ENCODE measurements at regions not wholly inside any gene's neighbourhood (a gene's known extent, or its start where the extent isn't known, plus 50 kb on each side); places are given as distances from the start of the nearest gene placed in this dataset.

GRCh38 chr7:3149231-3149995 lies 105.7 kb upstream of the CARD11 start:
- Histone ChIP-seq H3K4me1 (ENCODE audit: control insufficient read depth in 2 of 2, insufficient read depth in 2 of 2, low read length in 1 of 2) (no peaks in the 10 kb centered on the region), H3K36me3 (ENCODE audit: control insufficient read depth in 2 of 2, insufficient read depth in 2 of 2, low read length in 1 of 2) (no peaks in the 10 kb centered on the region), H3K4me3 (ENCODE audit: low read depth in 1 of 2, low read length in 2 of 2) (no peak overlapping the region), H3K27me3 (ENCODE audit: control insufficient read depth in 1 of 2, insufficient read depth in 2 of 2, low read length in 2 of 2) (no peaks in the 10 kb centered on the region), H3K27ac (ENCODE audit: low read depth in 2 of 2, low read length in 1 of 2) (no peak overlapping the region), H3K9me3 (ENCODE audit: control insufficient read depth in 2 of 2, insufficient read depth in 1 of 2, low read depth in 1 of 2, low read length in 1 of 2) (no peaks in the 10 kb centered on the region)
- WGBS, 2 donors = 78 to 81% methylated on average over 13 of the region's 13 CpGs

GRCh38 chr7:3150027-3150426 lies 106.4 kb upstream of the CARD11 start:
- Histone ChIP-seq H3K27me3 (ENCODE audit: control insufficient read depth in 1 of 2, insufficient read depth in 2 of 2, low read length in 2 of 2) (no peaks in the 10 kb centered on the region), H3K36me3 (ENCODE audit: control insufficient read depth in 2 of 2, insufficient read depth in 2 of 2, low read length in 1 of 2) (no peaks in the 10 kb centered on the region), H3K9me3 (ENCODE audit: control insufficient read depth in 2 of 2, insufficient read depth in 1 of 2, low read depth in 1 of 2, low read length in 1 of 2) (no peaks in the 10 kb centered on the region), H3K4me1 (ENCODE audit: control insufficient read depth in 2 of 2, insufficient read depth in 2 of 2, low read length in 1 of 2) (no peaks in the 10 kb centered on the region), H3K4me3 (ENCODE audit: low read depth in 1 of 2, low read length in 2 of 2) (no peak overlapping the region), H3K27ac (ENCODE audit: low read depth in 2 of 2, low read length in 1 of 2) (no peak overlapping the region)
- WGBS, 2 donors = 32 to 39% methylated on average over 8 of the region's 8 CpGs

- Histone ChIP-seq H3K27ac (ENCODE audit: low read depth in 2 of 2, low read length in 1 of 2) (no peak overlapping the region), H3K36me3 (ENCODE audit: control insufficient read depth in 2 of 2, insufficient read depth in 2 of 2, low read length in 1 of 2) (no peaks in the 10 kb centered on the region), H3K4me3 (ENCODE audit: low read depth in 1 of 2, low read length in 2 of 2) (no peak overlapping the region), H3K4me1 (ENCODE audit: control insufficient read depth in 2 of 2, insufficient read depth in 2 of 2, low read length in 1 of 2) (no peaks in the 10 kb centered on the region), H3K27me3 (ENCODE audit: control insufficient read depth in 1 of 2, insufficient read depth in 2 of 2, low read length in 2 of 2) (no peaks in the 10 kb centered on the region), H3K9me3 (ENCODE audit: control insufficient read depth in 2 of 2, insufficient read depth in 1 of 2, low read depth in 1 of 2, low read length in 1 of 2) (no peaks in the 10 kb centered on the region)
- 94 to 95% methylated on average over 7 of the region's 7 CpGs for WGBS, 2 donors
Measured at GRCh38 chr7:3151784-3152183, 108.1 kb upstream of the CARD11 start.

GRCh38 chr7:3152714-3153113 lies 109.0 kb upstream of the CARD11 start:
- Histone ChIP-seq H3K27ac (ENCODE audit: low read depth in 2 of 2, low read length in 1 of 2) (no peak overlapping the region), H3K4me1 (ENCODE audit: control insufficient read depth in 2 of 2, insufficient read depth in 2 of 2, low read length in 1 of 2) (no peaks in the 10 kb centered on the region), H3K27me3 (ENCODE audit: control insufficient read depth in 1 of 2, insufficient read depth in 2 of 2, low read length in 2 of 2) (no peaks in the 10 kb centered on the region), H3K4me3 (ENCODE audit: low read depth in 1 of 2, low read length in 2 of 2) (no peak overlapping the region), H3K36me3 (ENCODE audit: control insufficient read depth in 2 of 2, insufficient read depth in 2 of 2, low read length in 1 of 2) (no peaks in the 10 kb centered on the region), H3K9me3 (ENCODE audit: control insufficient read depth in 2 of 2, insufficient read depth in 1 of 2, low read depth in 1 of 2, low read length in 1 of 2) (no peaks in the 10 kb centered on the region)
- WGBS, 2 donors = 89 to 92% methylated on average over 7 of the region's 7 CpGs

- Histone ChIP-seq H3K36me3 (ENCODE audit: control insufficient read depth in 2 of 2, insufficient read depth in 2 of 2, low read length in 1 of 2) (no peaks in the 10 kb centered on the region), H3K4me3 (ENCODE audit: low read depth in 1 of 2, low read length in 2 of 2) (no peak overlapping the region), H3K4me1 (ENCODE audit: control insufficient read depth in 2 of 2, insufficient read depth in 2 of 2, low read length in 1 of 2) (no peaks in the 10 kb centered on the region), H3K27ac (ENCODE audit: low read depth in 2 of 2, low read length in 1 of 2) (no peak overlapping the region), H3K27me3 (ENCODE audit: control insufficient read depth in 1 of 2, insufficient read depth in 2 of 2, low read length in 2 of 2) (no peaks in the 10 kb centered on the region), H3K9me3 (ENCODE audit: control insufficient read depth in 2 of 2, insufficient read depth in 1 of 2, low read depth in 1 of 2, low read length in 1 of 2) (no peaks in the 10 kb centered on the region)
- 52 to 62% methylated on average over 6 of the region's 6 CpGs for WGBS, 2 donors
Measured at GRCh38 chr7:3153118-3153517, 109.5 kb upstream of the CARD11 start.

GRCh38 chr7:3154317-3154716 lies 110.7 kb upstream of the CARD11 start:
- 91 to 98% methylated on average over 5 of the region's 5 CpGs for WGBS, 2 donors
- no peaks in the 10 kb centered on the region for H3K36me3 ChIP-seq (ENCODE audit: control insufficient read depth in 2 of 2, insufficient read depth in 2 of 2, low read length in 1 of 2)

GRCh38 chr7:3154881-3155494 lies 111.3 kb upstream of the CARD11 start:
- Histone ChIP-seq H3K27ac (ENCODE audit: low read depth in 2 of 2, low read length in 1 of 2) (no peak overlapping the region), H3K4me3 (ENCODE audit: low read depth in 1 of 2, low read length in 2 of 2) (no peak overlapping the region), H3K9me3 (ENCODE audit: control insufficient read depth in 2 of 2, insufficient read depth in 1 of 2, low read depth in 1 of 2, low read length in 1 of 2) (no peaks in the 10 kb centered on the region), H3K4me1 (ENCODE audit: control insufficient read depth in 2 of 2, insufficient read depth in 2 of 2, low read length in 1 of 2) (no peaks in the 10 kb centered on the region), H3K27me3 (ENCODE audit: control insufficient read depth in 1 of 2, insufficient read depth in 2 of 2, low read length in 2 of 2) (no peaks in the 10 kb centered on the region), H3K36me3 (ENCODE audit: control insufficient read depth in 2 of 2, insufficient read depth in 2 of 2, low read length in 1 of 2) (no peaks in the 10 kb centered on the region)
- 79 to 85% methylated on average over 7 of the region's 7 CpGs for WGBS, 2 donors

More at GRCh38 chr7:3154317-3154716, 110.7 kb upstream of the CARD11 start:
- H3K4me1 ChIP-seq (ENCODE audit: control insufficient read depth in 2 of 2, insufficient read depth in 2 of 2, low read length in 1 of 2) = no peaks in the 10 kb centered on the region
- H3K27me3 ChIP-seq (ENCODE audit: control insufficient read depth in 1 of 2, insufficient read depth in 2 of 2, low read length in 2 of 2) = no peaks in the 10 kb centered on the region
- no peaks in the 10 kb centered on the region for H3K9me3 ChIP-seq (ENCODE audit: control insufficient read depth in 2 of 2, insufficient read depth in 1 of 2, low read depth in 1 of 2, low read length in 1 of 2)
- no peak overlapping the region for H3K27ac ChIP-seq (ENCODE audit: low read depth in 2 of 2, low read length in 1 of 2)
- no peak overlapping the region for H3K4me3 ChIP-seq (ENCODE audit: low read depth in 1 of 2, low read length in 2 of 2)

- no peaks in the 10 kb centered on the region for H3K27me3 ChIP-seq (ENCODE audit: control insufficient read depth in 1 of 2, insufficient read depth in 2 of 2, low read length in 2 of 2)
- H3K4me1 ChIP-seq (ENCODE audit: control insufficient read depth in 2 of 2, insufficient read depth in 2 of 2, low read length in 1 of 2) = no peaks in the 10 kb centered on the region
- no peaks in the 10 kb centered on the region for H3K9me3 ChIP-seq (ENCODE audit: control insufficient read depth in 2 of 2, insufficient read depth in 1 of 2, low read depth in 1 of 2, low read length in 1 of 2)
- 85 to 86% methylated on average over 9 of the region's 9 CpGs for WGBS, 2 donors
- no peaks in the 10 kb centered on the region for H3K36me3 ChIP-seq (ENCODE audit: control insufficient read depth in 2 of 2, insufficient read depth in 2 of 2, low read length in 1 of 2)
- H3K27ac ChIP-seq (ENCODE audit: low read depth in 2 of 2, low read length in 1 of 2) = no peak overlapping the region
- no peak overlapping the region for H3K4me3 ChIP-seq (ENCODE audit: low read depth in 1 of 2, low read length in 2 of 2)
Measured at GRCh38 chr7:3156508-3156907, 112.8 kb upstream of the CARD11 start.

GRCh38 chr7:3157566-3158287 lies 114.1 kb upstream of the CARD11 start:
- H3K9me3 ChIP-seq (ENCODE audit: control insufficient read depth in 2 of 2, insufficient read depth in 1 of 2, low read depth in 1 of 2, low read length in 1 of 2) = no peaks in the 10 kb centered on the region
- H3K4me3 ChIP-seq (ENCODE audit: low read depth in 1 of 2, low read length in 2 of 2) = no peak overlapping the region
- H3K27me3 ChIP-seq (ENCODE audit: control insufficient read depth in 1 of 2, insufficient read depth in 2 of 2, low read length in 2 of 2) = no peaks in the 10 kb centered on the region
- H3K4me1 ChIP-seq (ENCODE audit: control insufficient read depth in 2 of 2, insufficient read depth in 2 of 2, low read length in 1 of 2) = no peaks in the 10 kb centered on the region
- H3K36me3 ChIP-seq (ENCODE audit: control insufficient read depth in 2 of 2, insufficient read depth in 2 of 2, low read length in 1 of 2) = no peaks in the 10 kb centered on the region
- 33 to 53% methylated on average over 20 of the region's 20 CpGs for whole genome bisulfite sequencing, 2 donors
- H3K27ac ChIP-seq (ENCODE audit: low read depth in 2 of 2, low read length in 1 of 2) = no peak overlapping the region

Measured in esophagus (tissue), 2 donors.